ENCODE measurements at regions not wholly inside any gene's neighbourhood (a gene's known extent, or its start where the extent isn't known, plus 50 kb on each side); places are given as distances from the start of the nearest gene placed in this dataset.

DNA sequence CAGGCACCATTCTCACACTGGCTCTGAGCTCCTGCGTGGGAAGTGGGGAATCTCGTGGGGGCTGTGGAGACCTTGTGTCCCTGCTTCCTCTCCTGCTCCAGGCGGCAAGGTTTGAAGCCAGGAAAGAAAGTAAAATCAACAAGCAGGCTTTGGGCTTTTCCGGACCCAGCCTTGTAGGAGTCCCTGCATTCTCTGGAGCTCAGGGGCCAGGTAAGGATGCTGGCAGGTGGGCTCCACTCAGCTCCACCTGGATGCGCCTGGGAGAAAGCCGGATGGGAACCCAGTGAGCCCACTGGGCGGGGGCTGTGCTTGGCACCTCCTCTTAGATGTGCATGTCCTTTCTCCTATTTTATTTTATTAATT lies 362.5 kb downstream of the SEC14L1 start:
- TF ChIP-seq FOSL1 (CRISPR knock-in tag; IDR thresholded peaks at IDR 0.05; ENCODE audit: borderline replicate concordance) (no peak), ATF7-NPFF (CRISPR knock-in tag; IDR thresholded peaks at IDR 0.05; ENCODE audit: low read depth) (no peak), POLR2A (IDR thresholded peaks at IDR 0.05; ENCODE audit: insufficient read depth in 1 of 2, low read depth in 2 of 2, low read length in 2 of 2) (no peak), ZNF570 (CRISPR knock-in tag; IDR thresholded peaks at IDR 0.05; ENCODE audit: borderline replicate concordance) (no peak), ZSCAN30 (CRISPR knock-in tag; IDR thresholded peaks at IDR 0.05) (no peak), GFI1 (CRISPR knock-in tag; IDR thresholded peaks at IDR 0.05; ENCODE audit: borderline replicate concordance) (no peak), DR1 (CRISPR knock-in tag; IDR thresholded peaks at IDR 0.05) (no peak)
- TF ChIP-seq, protein P1, sequence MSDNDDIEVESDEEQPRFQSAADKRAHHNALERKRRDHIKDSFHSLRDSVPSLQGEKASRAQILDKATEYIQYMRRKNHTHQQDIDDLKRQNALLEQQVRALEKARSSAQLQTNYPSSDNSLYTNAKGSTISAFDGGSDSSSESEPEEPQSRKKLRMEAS (IDR thresholded peaks at IDR 0.05), result no peak

All from HepG2 (cell line).